Vagina (tissue), 2 donors: ENCODE measurements at regions not wholly inside any gene's neighbourhood (a gene's known extent, or its start where the extent isn't known, plus 50 kb on each side); places are given as distances from the start of the nearest gene placed in this dataset.

Source experiments
- POLR2A ChIP-seq, 2 donors: fragments of 450-650 bp; IDR thresholded peaks; one replicate each; pipeline ENCODE4 v1.6.1; 2017; ENCODE audit warnings: antibody characterized with exemption in 2 of 2, mild to moderate bottlenecking in 2 of 2, moderate library complexity in 2 of 2
- POLR2AphosphoS5 ChIP-seq, 2 donors: sonication (generic); formaldehyde crosslinking; IDR thresholded peaks; one replicate each; pipeline ENCODE4 v1.9.0; 2017; ENCODE audit warnings: antibody characterized with exemption in 2 of 2, mild to moderate bottlenecking in 2 of 2, low read depth in 1 of 2; ENCODE audit not compliant: insufficient read depth in 1 of 2
- TF ChIP-seq, protein P1 (sequence below), 3 experiments: fragments of 450-650 bp in 2 of 3; fragments of 200-600 bp in 1 of 3; sonication (generic) in 1 of 3; IDR thresholded peaks; one replicate each; pipeline ENCODE4 v1.5.1; 2017 to 2019; ENCODE audit warnings: antibody characterized with exemption in 3 of 3, mild to moderate bottlenecking in 2 of 3, moderate library complexity in 2 of 3

DNA sequence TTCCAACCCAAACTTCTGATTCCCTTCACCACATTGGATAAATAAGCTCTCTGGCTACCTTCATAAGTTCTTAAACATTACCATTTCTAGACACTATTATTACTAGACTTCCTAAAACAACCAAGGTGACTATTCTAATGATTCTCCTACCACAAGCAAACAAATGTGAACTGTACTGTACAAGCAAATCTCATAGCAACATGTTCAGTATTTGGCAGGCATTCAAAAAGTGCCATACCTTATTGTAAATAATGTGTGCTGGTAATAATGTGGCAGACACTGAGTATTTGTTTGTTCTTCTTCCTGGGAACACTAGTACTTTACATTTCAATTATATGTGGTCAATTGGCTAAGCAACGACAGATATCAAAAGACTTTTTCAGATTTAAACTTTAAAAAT lies 986.0 kb upstream of the SPRY2 start:
- TF ChIP-seq POLR2A (IDR thresholded peaks at IDR 0.05) = no peak
- TF ChIP-seq, protein P1, sequence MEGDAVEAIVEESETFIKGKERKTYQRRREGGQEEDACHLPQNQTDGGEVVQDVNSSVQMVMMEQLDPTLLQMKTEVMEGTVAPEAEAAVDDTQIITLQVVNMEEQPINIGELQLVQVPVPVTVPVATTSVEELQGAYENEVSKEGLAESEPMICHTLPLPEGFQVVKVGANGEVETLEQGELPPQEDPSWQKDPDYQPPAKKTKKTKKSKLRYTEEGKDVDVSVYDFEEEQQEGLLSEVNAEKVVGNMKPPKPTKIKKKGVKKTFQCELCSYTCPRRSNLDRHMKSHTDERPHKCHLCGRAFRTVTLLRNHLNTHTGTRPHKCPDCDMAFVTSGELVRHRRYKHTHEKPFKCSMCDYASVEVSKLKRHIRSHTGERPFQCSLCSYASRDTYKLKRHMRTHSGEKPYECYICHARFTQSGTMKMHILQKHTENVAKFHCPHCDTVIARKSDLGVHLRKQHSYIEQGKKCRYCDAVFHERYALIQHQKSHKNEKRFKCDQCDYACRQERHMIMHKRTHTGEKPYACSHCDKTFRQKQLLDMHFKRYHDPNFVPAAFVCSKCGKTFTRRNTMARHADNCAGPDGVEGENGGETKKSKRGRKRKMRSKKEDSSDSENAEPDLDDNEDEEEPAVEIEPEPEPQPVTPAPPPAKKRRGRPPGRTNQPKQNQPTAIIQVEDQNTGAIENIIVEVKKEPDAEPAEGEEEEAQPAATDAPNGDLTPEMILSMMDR (IDR thresholded peaks at IDR 0.05) = no peak
- TF ChIP-seq POLR2AphosphoS5 (IDR thresholded peaks at IDR 0.05; ENCODE audit: insufficient read depth in 1 of 2, low read depth in 1 of 2) = no peak
